ENCODE measurements at regions not wholly inside any gene's neighbourhood (a gene's known extent, or its start where the extent isn't known, plus 50 kb on each side); places are given as distances from the start of the nearest gene placed in this dataset.

DNA sequence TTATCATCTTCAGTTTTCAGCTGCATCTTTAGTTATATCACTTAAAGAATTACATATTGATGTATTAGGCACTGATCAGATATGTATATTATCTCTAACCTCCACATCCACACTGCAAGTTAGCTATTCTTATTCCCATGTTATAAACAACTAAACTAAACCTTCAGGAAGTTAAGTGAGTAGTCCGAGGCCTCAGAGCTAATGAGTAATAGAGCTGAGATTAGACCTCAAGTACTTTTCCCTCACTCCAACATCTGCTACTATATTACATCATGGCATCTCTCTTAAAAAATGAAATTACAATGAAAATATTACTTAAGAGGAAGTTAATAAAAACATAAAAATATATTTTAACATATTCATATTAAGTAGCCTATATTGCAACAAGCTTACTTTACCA, 183.6 kb upstream of the MAP2 start:
- no peak overlapping the region for H3K4me2 ChIP-seq (ENCODE audit: insufficient read depth in 1 of 2, low read depth in 2 of 2, low read length in 2 of 2)
- no peak overlapping the region for H3K56ac ChIP-seq (replicated peaks; ENCODE audit: insufficient read length, low read depth, low read length)
- H3K23ac ChIP-seq (ENCODE audit: insufficient read length): no peak overlapping the region
- no peak overlapping the region for H3K4me3 ChIP-seq (ENCODE audit: extremely low read depth in 1 of 4, insufficient read depth in 2 of 4, low read depth in 3 of 4, low read length in 4 of 4)
- no peaks in the 10 kb centered on the region for H3K23me2 ChIP-seq (ENCODE audit: low read depth, low read length)
- H2AFZ ChIP-seq (ENCODE audit: low read length): no peak overlapping the region
- H3K36me3 ChIP-seq (ENCODE audit: control insufficient read depth in 2 of 4, insufficient read depth in 4 of 4, low read length in 3 of 4): no peaks in the 10 kb centered on the region
- no peaks in the 10 kb centered on the region for H3K79me2 ChIP-seq (ENCODE audit: control insufficient read depth in 1 of 2, insufficient read depth in 2 of 2, low read length in 2 of 2)
- no peak overlapping the region for H2BK20ac ChIP-seq (ENCODE audit: low read length)
- H3K18ac ChIP-seq (ENCODE audit: extremely low read depth, low read length): no peak overlapping the region
- no peak overlapping the region for H2AK5ac ChIP-seq (ENCODE audit: low read depth, low read length)
- H2BK5ac ChIP-seq (ENCODE audit: low read depth, low read length): no peak overlapping the region
- no peaks in the 10 kb centered on the region; a peak in 1 of 7 replicates for H3K27me3 ChIP-seq (replicated peaks in 1 of 4; ENCODE audit: control insufficient read depth in 3 of 4, extremely low read depth in 1 of 4, insufficient read depth in 3 of 4, low read length in 3 of 4)
- H4K8ac ChIP-seq (ENCODE audit: extremely low read depth, insufficient read depth, low read length): no peak overlapping the region
- no peaks in the 10 kb centered on the region for H3K9me3 ChIP-seq (ENCODE audit: insufficient read depth in 2 of 2, low read depth in 1 of 2, low read length in 1 of 2)
- no peak overlapping the region for H4K91ac ChIP-seq (replicated peaks; ENCODE audit: insufficient read length, low read length)
- no peak overlapping the region for H3K27ac ChIP-seq (ENCODE audit: low read depth, low read length)
- H3K4me1 ChIP-seq (replicated peaks in 1 of 4; ENCODE audit: control insufficient read depth in 3 of 4, insufficient read depth in 4 of 4, low read length in 3 of 4): peaks cover 0 to 5% (median 1%) of the 10 kb centered on the region in 4 experiments; a peak in 3 of 7 replicates
- DNase-seq (ENCODE audit: low read depth in 1 of 2, low spot score in 2 of 2) (no peak), FAIRE-seq (no peak)
- no peak overlapping the region for H3K9ac ChIP-seq (replicated peaks in 1 of 4; ENCODE audit: extremely low read depth in 1 of 4, low read depth in 3 of 4, low read length in 3 of 4)
- H3K14ac ChIP-seq (ENCODE audit: insufficient read length): no peak overlapping the region
- no peak overlapping the region for H4K5ac ChIP-seq (ENCODE audit: insufficient read length, low read depth, low read length)
- H4K20me1 ChIP-seq (replicated peaks in 1 of 2; ENCODE audit: control insufficient read depth in 1 of 2, insufficient read depth in 2 of 2, low read length in 2 of 2): no peaks in the 10 kb centered on the region
- no peak overlapping the region for H2BK15ac ChIP-seq (ENCODE audit: low read length)
- H3K79me1 ChIP-seq (ENCODE audit: low read depth, low read length): no peaks in the 10 kb centered on the region
- WGBS, 2 experiments (ENCODE audit: extremely low coverage in 1 of 2, insufficient coverage in 1 of 2, insufficient read length in 1 of 2, insufficient replicate concordance in 2 of 2, low coverage in 1 of 2, low lambda C conversion rate in 2 of 2, missing lambda C conversion rate in 1 of 2): 40% methylated on average over 1 of the region's 1 CpG; no CpG with 5 or more reads in 1 of the 2 experiments
- H3K4ac ChIP-seq (replicated peaks; ENCODE audit: insufficient read length, low read depth, low read length): no peak overlapping the region
- no peak overlapping the region for H2BK12ac ChIP-seq (ENCODE audit: low read depth, low read length)
- ChIA-PET POLR2A (ENCODE audit: partially characterized antibody) (interaction anchor here (0.9 kb wide), 1 partner anchor 10 kb away, joined by 3 read pairs; no protein-coding TSS in a partner anchor), CTCF (ENCODE audit: partially characterized antibody) (interaction anchor here (0.5 to 2.1 kb wide), 2 partner anchors 91 to 1064 kb away, joined by 3 to 6 read pairs; no protein-coding TSS in a partner anchor)
- no peak overlapping the region for H2BK120ac ChIP-seq (replicated peaks; ENCODE audit: low read depth, low read length)
- TF ChIP-seq RXRA (IDR thresholded peaks at IDR 0.05; ENCODE audit: insufficient read depth, low read depth, low read length) (no peak), ASH2L (IDR thresholded peaks at IDR 0.05; ENCODE audit: low read length) (no peak), POLR2AphosphoS5 (IDR thresholded peaks at IDR 0.05; ENCODE audit: low read depth, low read length) (no peak), KDM1A (IDR thresholded peaks at IDR 0.05; ENCODE audit: borderline replicate concordance, low read length) (no peak), BRCA1 (IDR thresholded peaks at IDR 0.05; ENCODE audit: low read depth, low read length) (no peak), NANOG (IDR thresholded peaks at IDR 0.05; ENCODE audit: insufficient read depth, low read depth, low read length, poor library complexity, severe bottlenecking) (no peak), KDM4A (IDR thresholded peaks at IDR 0.05; ENCODE audit: low read depth, low read length, severe bottlenecking) (no peak), GABPA (IDR thresholded peaks at IDR 0.05; ENCODE audit: borderline replicate concordance, insufficient read depth, low read length) (no peak), KDM5A (IDR thresholded peaks at IDR 0.05; ENCODE audit: low read length) (no peak)
